ENCODE measurements at regions not wholly inside any gene's neighbourhood (a gene's known extent, or its start where the extent isn't known, plus 50 kb on each side); places are given as distances from the start of the nearest gene placed in this dataset.

DNA sequence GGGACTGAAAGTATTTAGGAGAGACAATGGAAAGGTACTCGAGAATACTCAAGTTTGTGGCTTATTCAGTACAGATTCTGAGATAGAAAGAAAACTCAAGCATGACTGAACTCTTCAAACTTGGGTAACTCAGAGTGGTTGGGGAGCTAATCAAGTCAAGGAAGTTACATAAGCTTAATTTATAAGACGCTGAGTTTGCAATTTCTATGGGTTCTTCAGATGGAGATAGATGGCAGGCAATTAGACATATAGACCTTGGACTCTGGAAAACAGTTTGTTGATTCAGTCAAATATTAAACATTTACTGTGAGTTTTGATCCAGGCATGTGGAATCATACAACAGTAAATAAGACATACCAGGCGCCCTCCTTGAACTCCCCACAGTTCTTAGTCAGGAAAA is 1749.9 kb upstream of the TENM3 start:
- DNase-seq (ENCODE audit: extremely low spot score, insufficient read length, low read depth) (no peak), FAIRE-seq (no peak)

DNA sequence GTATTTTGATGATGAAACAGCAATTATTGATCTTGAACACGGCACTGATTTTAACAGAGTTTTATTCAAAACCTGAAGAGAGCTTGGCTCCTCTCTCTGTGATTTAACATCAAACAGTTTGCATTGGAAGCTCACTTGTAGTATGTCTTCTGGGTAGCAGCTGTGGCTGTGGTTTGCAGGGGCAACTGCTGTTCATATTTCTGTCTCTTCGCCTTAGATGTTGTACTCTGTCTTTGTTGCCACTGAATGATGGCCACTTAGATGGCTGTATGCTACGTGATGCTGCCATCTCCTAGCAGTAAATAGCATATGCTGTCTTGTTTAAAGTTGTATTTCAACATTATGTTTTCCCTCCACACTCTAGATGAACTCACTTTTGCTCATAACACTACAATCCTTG is 1743.0 kb upstream of the TENM3 start:
- DNase-seq (ENCODE audit: extremely low spot score, insufficient read length, low read depth) (no peak), FAIRE-seq (no peak)

DNA sequence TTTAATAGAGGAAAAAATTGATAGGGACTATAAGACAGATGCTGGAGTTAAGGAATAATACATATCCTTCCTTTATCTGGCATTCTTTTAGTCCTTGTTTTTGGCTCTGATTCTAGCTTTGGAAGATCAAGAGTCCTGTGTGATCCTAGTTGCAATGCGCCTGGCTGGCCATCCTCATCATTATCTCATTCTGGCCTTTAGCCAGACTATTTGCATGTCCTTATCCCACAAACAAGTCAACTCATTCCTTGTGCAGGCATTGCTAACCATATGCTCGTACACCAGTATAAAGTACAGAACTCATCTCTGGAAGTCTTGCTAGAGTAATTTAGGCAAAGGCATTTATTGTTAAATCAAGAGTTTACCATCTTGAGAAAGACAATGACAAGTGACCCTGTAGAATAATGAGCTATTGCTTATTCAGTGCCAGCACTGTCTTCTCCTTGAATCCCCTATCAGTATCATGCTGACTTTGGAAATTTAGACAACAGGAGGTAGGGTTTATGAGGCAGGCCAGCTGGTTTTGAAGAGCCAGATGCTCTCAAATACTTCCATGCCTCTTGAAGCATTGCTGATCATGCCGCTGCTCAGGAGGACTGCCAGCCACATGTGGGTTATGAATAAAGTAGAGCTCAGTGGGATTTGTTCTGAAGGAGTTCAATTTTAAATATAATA is 1730.3 kb upstream of the TENM3 start:
- FAIRE-seq (no peak), DNase-seq (ENCODE audit: extremely low spot score, insufficient read length, low read depth) (no peak)

DNA sequence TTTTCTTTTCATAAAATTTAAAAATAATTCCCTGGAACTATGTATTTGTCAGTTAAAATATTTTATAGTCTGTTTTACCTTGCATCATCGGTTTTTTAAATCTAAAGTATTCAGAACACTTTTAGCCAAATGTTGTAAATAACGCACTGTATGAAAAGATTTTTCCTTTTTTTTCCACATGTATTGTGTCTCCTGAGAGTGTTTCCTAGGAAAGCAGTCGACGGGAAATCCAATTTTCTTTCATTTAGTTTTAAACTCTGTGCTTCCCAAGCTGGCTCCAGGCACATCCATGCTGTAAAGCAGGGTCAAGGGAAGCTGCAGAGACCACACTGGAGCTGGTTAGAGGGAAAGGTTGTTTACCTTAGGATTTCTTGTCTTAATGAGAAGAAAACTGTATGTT is 1724.3 kb upstream of the TENM3 start:
- DNase-seq (ENCODE audit: extremely low spot score, insufficient read length, low read depth), result no peak
- FAIRE-seq, result no peak

DNA sequence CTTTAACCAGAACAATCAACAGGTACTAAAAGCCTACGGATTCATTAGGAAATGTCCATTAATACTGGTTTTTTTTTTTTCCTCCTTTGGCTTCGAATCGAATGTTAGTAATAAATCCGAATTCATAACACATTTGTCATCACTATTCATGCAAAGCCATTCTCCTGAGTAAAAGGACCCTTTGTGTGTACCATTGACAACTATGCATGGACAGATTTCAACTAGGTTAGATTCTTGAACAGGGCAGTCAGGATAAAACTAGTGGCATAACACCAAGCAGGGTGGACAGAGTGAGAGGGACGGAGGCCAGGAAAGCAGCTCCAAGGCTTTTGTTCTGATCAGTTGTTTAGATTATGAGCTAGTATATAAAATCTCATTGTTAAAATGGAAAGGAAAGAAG is 1722.0 kb upstream of the TENM3 start:
- no peak for DNase-seq (ENCODE audit: extremely low spot score, insufficient read length, low read depth)
- FAIRE-seq, result no peak

DNA sequence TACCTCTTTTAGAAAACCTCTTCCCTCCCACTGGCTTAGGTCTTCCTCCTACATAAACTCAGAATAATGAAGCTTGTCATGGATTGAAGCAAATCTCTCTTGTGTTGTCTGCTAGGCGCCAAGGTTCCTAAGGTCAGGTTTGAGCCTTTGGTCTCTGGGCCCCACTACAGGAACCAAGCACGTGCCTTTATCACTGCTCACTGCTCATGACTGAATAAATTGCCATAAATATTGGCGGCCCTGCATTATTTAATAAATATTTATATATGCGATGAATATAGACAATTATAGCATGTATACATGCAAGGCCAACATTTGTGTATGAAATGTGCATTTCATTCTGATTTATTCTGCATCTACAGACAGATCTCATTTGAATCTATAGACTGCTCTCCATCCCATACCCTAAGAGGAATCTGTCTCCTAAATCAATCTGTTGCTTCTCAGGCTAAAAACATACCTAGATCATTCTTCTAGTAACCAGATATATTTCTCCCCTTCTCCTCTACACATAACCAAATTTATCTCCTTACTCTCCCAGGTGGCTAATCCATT is 1717.6 kb upstream of the TENM3 start:
- no peak for DNase-seq (ENCODE audit: extremely low spot score, insufficient read length, low read depth)
- no peak for FAIRE-seq

DNA sequence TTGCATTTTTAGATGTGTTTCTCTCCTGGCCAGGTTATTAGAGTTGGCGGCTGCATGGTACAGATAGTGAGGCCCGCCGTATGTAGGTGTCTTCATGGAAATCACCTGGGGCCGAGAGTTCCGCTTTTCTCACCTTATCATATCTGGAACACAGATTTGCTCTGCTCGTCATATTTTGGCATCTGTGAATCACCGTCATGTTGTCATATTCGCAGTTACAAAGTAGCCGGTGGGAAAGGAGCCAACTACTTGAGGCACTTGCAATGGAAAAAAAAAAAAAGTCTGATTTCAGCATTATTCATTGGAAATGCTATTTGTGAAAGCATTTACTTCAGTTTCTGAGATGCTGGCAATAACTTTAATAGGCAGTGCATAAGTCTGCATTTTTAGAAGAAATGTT is 1715.2 kb upstream of the TENM3 start:
- DNase-seq (ENCODE audit: extremely low spot score, insufficient read length, low read depth) (no peak), FAIRE-seq (no peak)

DNA sequence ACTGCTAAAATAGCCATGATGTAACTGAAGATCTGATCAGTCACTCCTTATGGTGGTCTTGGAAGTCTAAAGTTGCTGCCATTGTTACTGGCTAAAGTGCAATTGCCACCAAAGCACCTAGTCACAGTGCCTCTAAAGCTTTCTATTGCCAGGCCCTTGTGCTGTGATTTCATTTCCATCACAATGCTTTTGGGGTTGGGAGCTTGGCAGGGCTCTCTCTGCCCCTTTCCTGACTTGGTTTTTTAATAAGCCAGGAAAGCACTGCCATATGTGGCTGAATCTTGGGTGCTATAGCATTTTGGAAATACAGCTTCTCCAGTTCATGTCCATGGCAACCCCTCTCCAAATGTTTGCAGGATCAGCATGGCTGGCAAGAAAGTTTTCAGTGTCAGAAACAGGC is 1712.4 kb upstream of the TENM3 start:
- no peak for FAIRE-seq
- DNase-seq (ENCODE audit: extremely low spot score, insufficient read length, low read depth), result no peak

DNA sequence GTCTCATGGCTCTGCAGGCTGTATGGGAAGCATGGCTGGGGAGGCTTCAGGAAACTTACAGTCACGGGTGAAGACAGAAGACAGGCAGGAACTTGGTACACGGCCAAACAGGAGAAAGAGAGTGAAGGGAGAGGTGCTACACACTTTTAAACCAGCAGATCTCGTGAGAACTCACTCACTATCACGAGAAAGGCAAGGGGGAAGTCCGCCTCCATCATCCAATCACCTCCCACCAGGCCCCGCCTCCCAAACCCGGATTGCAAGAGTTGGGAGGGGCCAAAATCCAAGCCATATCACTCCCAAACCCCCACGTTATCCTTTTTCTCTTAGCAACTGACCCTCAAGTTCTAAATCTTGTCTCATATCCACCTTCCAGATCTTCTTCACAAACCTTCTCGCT is 1710.5 kb upstream of the TENM3 start:
- FAIRE-seq (no peak), DNase-seq (ENCODE audit: extremely low spot score, insufficient read length, low read depth) (no peak)

DNA sequence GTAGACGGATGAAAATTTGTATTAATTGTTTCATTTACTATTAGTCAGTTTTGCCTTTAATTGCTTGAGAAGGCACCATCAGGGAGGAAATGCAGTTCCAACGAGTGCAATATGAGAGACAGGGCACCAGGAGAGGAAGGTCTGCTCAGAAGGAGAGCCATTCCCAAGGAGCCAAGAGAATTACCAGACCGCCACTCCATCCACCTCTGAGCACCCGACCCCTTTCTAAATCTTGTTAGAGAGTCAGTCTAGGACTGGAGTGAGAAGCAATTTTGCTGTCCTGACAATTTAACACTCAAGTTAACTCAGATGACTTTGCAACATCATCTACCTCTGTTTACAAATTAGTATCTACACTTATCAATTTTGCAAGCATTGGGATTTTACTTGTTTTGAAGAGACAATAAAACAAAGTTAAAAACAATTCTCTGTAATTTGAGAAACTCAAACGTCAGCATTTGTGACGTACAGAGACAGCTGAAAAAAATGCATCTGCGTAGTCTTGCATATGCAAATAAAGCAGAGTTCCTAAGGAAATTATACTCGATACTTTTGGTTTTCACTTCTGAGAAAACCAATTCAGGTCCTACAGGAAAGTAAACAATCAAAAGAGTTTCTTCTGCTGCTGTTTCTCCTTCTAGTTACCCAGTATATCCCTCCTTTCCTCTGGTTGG is 1704.7 kb upstream of the TENM3 start:
- no peak for DNase-seq (ENCODE audit: extremely low spot score, insufficient read length, low read depth)
- FAIRE-seq, result no peak

DNA sequence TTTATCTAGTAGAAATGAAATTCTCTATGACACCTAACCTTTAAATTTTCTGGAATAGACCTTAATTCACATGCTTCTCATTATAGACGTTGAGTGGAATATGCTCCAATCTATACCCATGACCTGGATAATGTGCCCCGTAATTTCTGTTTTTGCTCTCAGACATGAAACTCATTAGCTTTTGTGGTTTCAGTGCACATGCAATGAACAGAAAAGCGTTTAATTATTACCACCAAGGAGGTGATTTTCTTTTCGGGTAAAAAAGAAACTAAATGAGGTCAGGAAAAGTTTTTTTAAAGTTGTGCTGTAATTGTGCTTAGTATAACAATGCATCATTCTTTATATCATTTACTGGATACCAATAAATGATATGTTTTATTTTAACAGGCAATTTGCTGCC is 1703.9 kb upstream of the TENM3 start:
- DNase-seq (ENCODE audit: extremely low spot score, insufficient read length, low read depth), result no peak
- FAIRE-seq, result no peak

DNA sequence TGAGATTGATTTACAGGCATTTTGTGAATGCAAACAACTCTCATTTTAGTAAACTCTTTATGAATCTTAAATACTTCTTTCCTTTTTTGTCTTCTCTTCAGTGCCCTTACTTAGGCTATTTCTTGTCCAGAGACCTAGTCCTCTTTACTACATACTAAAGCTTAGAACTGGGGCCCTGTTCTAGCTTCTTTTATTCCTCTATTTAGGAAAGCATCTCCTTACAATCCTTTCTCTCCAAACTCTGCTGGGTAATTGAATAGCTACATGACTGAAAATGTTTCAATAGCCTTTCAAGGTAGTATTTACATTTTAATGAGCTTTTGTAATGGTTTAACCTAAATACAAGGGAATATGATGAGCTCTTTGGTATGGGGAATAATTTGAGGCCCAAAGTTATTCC is 1701.5 kb upstream of the TENM3 start:
- FAIRE-seq, result no peak
- no peak for DNase-seq (ENCODE audit: extremely low spot score, insufficient read length, low read depth)

DNA sequence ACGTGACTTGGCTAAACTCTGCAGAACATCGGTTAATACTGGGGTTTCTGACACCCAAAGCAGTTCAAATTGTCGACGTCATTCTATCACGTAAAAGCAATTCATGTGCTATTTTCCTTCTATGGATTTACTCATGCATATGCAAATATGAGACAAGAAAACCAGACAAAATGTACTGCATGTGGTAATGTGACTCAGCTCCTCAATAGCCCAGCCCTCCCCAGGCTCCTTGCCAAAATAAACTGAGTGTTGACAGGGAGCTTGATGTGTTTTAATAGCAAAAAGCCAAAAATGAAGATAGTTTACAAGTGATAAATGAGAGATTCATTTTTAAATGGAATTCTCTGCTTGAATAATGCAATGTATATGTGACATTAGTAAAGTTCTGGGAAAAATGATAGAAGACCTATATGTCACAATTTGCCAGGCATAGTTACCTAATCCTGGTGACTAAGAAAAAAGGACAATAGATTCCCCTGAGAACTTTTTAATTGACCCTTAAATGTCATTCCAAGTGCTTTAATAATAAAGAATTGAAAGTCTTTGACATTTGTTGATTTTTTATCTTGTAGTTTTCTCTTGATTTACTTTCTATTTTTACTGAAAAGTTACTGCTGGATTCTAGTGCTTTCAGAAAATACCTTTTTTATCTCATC is 1700.6 kb upstream of the TENM3 start:
- no peak for DNase-seq (ENCODE audit: extremely low spot score, insufficient read length, low read depth)
- FAIRE-seq, result no peak

DNA sequence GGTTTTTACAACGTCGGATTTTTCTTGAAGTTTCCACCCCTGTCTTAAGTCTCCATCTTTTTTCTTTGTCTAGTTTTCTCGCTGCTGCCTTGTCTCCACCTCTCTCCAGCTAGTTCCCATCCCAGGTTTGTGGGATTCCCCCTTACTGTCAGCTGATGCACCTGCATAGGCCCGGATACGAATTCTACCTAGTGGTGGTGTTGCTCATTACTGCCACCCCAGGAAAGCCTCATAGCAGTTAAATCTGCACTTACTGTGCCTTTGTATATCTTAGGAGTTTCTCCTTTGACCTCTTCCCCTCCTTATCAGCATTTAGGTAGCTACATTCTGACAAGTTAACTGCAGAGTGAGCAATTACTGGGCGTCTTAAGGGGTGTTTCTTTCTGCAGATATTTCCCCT is 1693.1 kb upstream of the TENM3 start:
- FAIRE-seq (no peak), DNase-seq (ENCODE audit: extremely low spot score, insufficient read length, low read depth) (no peak)

DNA sequence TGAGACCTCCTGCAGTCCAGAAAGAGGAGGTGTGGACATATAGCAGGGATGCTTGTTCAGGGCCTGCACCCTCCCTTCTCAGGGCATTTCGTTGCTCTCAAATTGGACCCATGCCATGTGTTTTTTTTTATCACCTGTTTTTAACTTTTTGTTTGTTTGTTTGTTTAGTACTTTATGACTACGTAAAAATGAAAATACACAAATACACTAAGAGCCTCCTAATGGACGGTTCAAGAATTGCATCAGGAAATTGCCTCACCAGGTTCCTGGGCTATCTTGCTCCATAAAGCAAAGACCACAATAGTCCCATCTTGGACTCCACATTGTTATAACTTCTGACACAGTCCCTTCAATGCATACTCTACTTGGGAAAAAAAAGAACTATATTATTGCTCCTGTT is 1685.9 kb upstream of the TENM3 start:
- DNase-seq (ENCODE audit: extremely low spot score, insufficient read length, low read depth), result no peak
- FAIRE-seq, result no peak

DNA sequence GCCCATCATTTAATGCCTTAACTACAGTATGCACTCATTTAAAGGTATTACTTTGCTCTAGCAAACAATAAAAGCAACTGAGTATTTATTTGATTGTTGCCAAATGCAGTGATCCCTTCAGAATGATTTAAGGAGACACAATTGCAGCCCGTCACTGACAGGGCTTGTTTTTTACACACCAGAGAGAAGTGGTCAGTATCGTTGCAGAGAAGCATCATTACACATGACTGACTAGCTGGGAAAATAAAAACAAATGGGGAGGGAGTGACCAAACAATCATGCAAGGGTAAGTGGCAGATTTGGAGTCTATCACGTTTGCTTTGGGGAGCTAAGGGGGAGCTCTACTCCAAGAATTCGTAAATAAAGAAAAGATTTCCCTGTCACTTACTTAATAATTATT is 1685.3 kb upstream of the TENM3 start:
- DNase-seq (ENCODE audit: extremely low spot score, insufficient read length, low read depth) (no peak), FAIRE-seq (no peak)

DNA sequence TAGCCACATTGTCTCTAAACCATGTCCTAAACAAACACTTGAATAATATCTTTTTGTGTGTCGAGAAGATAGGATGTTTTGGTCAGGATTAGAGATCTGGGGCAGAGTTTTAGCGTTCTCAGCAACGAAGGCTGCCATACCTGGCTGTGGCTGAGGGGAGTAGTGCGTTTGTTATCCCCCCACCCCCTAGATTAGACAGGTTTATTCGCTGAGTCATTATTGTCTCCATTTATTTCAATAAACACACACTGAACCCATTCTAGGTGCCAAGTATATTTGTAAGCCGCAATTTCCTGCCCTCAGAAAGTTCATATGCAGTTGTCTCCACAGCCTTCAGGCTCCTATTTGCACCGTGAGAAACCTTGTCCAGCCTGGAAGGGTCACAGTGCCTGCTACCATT is 1684.8 kb upstream of the TENM3 start:
- DNase-seq (ENCODE audit: extremely low spot score, insufficient read length, low read depth) (no peak), FAIRE-seq (no peak)

DNA sequence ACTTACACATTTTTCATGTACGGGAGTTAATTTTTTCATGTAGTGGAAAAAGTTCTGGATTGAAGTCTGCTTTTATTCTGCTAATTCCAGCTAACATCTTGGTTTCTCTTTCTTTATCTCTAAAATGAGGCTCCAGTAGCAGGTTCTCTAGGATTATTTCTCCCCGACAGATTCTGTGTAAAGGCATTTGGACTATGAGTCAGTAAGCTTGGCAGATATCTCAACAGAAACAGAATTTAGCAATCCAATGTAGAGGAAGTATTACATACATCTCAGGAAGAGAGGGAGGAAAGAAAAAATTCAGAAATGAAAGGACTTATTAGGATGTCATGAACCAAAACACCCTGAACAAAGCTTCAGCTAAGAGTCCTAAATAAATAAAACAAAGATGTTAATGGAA is 1682.3 kb upstream of the TENM3 start:
- no peak for DNase-seq (ENCODE audit: extremely low spot score, insufficient read length, low read depth)
- no peak for FAIRE-seq

DNA sequence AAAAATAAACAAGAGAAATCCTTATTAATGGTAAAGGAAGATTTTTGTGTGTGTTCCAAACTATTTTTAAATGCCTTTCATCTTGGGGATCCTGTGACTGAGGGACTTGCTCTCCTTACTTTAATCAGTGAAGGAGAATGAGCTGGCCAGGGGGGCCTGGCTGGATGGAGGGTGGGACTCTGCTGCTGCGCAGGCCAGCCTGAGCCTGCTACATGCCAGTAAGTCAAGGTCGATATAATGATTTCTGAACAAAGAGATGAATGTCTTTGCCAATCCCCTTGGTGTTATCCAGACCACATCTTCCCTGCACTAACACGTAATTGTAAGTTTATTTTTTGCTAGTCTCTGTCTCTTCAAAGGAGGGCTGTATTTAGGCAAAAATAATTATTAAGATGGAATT is 1679.2 kb upstream of the TENM3 start:
- FAIRE-seq (no peak), DNase-seq (ENCODE audit: extremely low spot score, insufficient read length, low read depth) (no peak)

DNA sequence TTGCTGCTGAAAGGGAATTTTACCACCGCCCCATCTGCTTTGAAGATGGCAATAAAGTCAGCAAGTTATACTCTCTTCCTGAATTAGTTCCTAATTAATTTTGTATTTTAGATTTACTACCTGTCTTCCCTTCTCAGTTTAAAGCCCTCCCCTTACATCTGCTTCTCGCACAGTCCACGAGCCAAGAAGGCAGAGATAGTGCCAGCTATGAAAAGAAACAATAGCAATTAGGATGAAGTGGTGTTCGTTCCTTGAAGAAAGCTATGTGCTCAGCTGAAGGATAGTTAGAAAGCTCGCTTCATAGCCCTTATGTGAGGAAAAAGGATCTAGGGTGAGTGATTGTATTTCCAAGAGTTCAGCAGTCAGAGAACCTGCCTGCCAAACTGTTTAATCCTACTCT is 1678.8 kb upstream of the TENM3 start:
- no peak for DNase-seq (ENCODE audit: extremely low spot score, insufficient read length, low read depth)
- FAIRE-seq, result no peak

DNA sequence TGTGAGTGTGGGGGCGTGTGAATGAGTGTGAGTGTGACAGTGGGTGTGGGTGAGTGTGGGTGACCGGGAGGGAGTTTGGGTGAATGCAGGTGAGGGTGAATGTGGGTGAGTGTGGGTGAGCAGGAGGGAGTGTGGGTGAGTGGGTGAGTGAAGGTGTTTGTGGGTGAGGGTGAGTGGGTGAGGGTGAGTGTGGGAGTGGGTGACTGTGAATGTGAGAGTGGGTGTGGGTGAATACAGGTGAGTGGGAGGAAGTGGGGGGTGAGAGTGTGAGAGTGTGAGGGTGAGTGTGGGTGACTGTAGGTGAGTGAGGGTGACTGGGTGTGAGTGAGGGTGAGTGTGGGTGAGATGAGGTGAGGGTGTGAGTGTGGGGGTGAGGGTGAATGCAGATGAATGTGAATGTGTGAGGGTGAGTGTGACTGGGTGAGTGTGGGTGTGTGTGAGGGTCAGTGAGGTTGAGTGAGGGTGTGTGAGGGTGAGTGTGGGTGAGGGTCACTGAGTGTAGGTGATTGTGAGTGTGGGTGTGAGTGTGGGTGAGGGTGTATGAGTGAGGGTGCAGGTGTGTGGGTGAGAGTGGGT is 1677.3 kb upstream of the TENM3 start:
- DNase-seq (ENCODE audit: extremely low spot score, insufficient read length, low read depth) (no peak), FAIRE-seq (no peak)
